Endothelial cell of umbilical vein (primary cell): ENCODE measurements at regions not wholly inside any gene's neighbourhood (a gene's known extent, or its start where the extent isn't known, plus 50 kb on each side); places are given as distances from the start of the nearest gene placed in this dataset.

Experiments used
- BruUV-seq: library from RNA; stranded (reverse); fragments of 400-500 nt; replicated peaks from 2 replicates; lab custom pipeline; 2021; lab: Mats Ljungman, UMichigan
- CTCF ChIA-PET: fragments of 300-600, 350-600 bp; sonication (Branson Sonifier 250); formaldehyde crosslinking; loops from one replicate; lab custom pipeline; 2021; ENCODE audit warnings: antibody characterized with exemption, inconsistent platforms; lab: Charles Lee
- POLR2A ChIA-PET: fragments of 300-600, 350-600 bp; sonication (Branson Sonifier 250); formaldehyde crosslinking; loops from one replicate; lab custom pipeline; 2021; ENCODE audit warnings: antibody characterized with exemption, inconsistent platforms; lab: Charles Lee
- DNase-seq: peaks from one replicate; pipeline ENCODE4 v3.0.0-alpha.2; 2011; ENCODE audit warnings: low read depth, low spot score
- FAIRE-seq: peaks from 2 replicates; lab custom pipeline; 2011; peaks lifted over from hg19 to GRCh38; lab: Jason Lieb, UNC
- H2AFZ ChIP-seq: 2 replicates; pipeline ENCODE4 v1.6.0; 2012; ENCODE audit warnings: low read depth, low read length, control low read depth, inconsistent platforms
- H3K27ac ChIP-seq: 2 replicates; pipeline ENCODE4 v1.5.1; 2011; ENCODE audit warnings: low read depth, mild to moderate bottlenecking, control low read depth, low read length, moderate library complexity; ENCODE audit not compliant: insufficient read depth
- H3K27me3 ChIP-seq, 2 experiments: 2 replicates each; pipeline versions ENCODE4 v1.6.0 to v1.6.1; 2011; ENCODE audit warnings: low read length in 2 of 2, mixed read lengths in 1 of 2; ENCODE audit not compliant: control insufficient read depth in 2 of 2, insufficient read depth in 2 of 2
- H3K36me3 ChIP-seq, 2 experiments: 2 replicates in 1 of 2; 3 replicates in 1 of 2; pipeline ENCODE4 v1.5.1; 2011; ENCODE audit warnings: low read length in 2 of 2, mild to moderate bottlenecking in 1 of 2, moderate library complexity in 1 of 2; ENCODE audit not compliant: control insufficient read depth in 2 of 2, insufficient read depth in 2 of 2; ENCODE audit errors: extremely low read depth in 1 of 2
- H3K4me1 ChIP-seq: 3 replicates; pipeline ENCODE4 v1.5.1; 2011; ENCODE audit warnings: mild to moderate bottlenecking, low read length; ENCODE audit not compliant: control insufficient read depth, insufficient read depth; ENCODE audit errors: extremely low read depth
- H3K4me2 ChIP-seq: 2 replicates; pipeline ENCODE4 v1.6.1; 2011; ENCODE audit warnings: low read length, control low read depth, mixed read lengths; ENCODE audit not compliant: insufficient read depth
- H3K4me3 ChIP-seq, 3 experiments: fragments of 200-600 bp in 1 of 3; sonication (generic), shearing (Covaris generic) in 1 of 3; replicated peaks in 1 of 3; 2 replicates each; pipeline ENCODE4 v1.5.1; 2011 to 2016; ENCODE audit warnings: control low read depth in 3 of 3, low read length in 3 of 3, mild to moderate bottlenecking in 2 of 3, inconsistent platforms in 1 of 3, low read depth in 1 of 3, moderate library complexity in 1 of 3; ENCODE audit not compliant: insufficient read depth in 1 of 3
- H3K79me2 ChIP-seq: 2 replicates; pipeline ENCODE4 v1.6.0; 2012; ENCODE audit warnings: low read length, inconsistent platforms; ENCODE audit not compliant: control insufficient read depth, insufficient read depth
- H3K9ac ChIP-seq: replicated peaks from 2 replicates; pipeline ENCODE3; 2011; ENCODE audit warnings: low read length, control low read depth; ENCODE audit not compliant: insufficient read depth; ENCODE audit errors: extremely low read depth
- H3K9me1 ChIP-seq: replicated peaks from 3 replicates; pipeline ENCODE4 v1.6.0; 2011; ENCODE audit warnings: mild to moderate bottlenecking, low read length; ENCODE audit not compliant: control insufficient read depth, insufficient read depth; ENCODE audit errors: extremely low read depth
- H3K9me3 ChIP-seq: replicated peaks from 2 replicates; pipeline ENCODE4 v1.5.1; 2012; ENCODE audit warnings: low read length, inconsistent platforms; ENCODE audit not compliant: control insufficient read depth, insufficient read depth
- H4K20me1 ChIP-seq: replicated peaks from 2 replicates; pipeline ENCODE3; 2011; ENCODE audit warnings: mild to moderate bottlenecking, low read length; ENCODE audit not compliant: control insufficient read depth, insufficient read depth; ENCODE audit errors: extremely low read depth
- CTCF ChIP-seq, 2 donors: IDR thresholded peaks; 1 replicate in 1 of 2; 2 replicates in 1 of 2; pipeline ENCODE4 v1.5.1; 2011; ENCODE audit warnings: low read length in 2 of 2, mild to moderate bottlenecking in 2 of 2, moderate library complexity in 2 of 2, control low read depth in 1 of 2, inconsistent platforms in 1 of 2, low read depth in 1 of 2; ENCODE audit not compliant: insufficient read depth in 1 of 2; ENCODE audit errors: extremely low read depth in 1 of 2
- EZH2 ChIP-seq: IDR thresholded peaks from 2 replicates; pipeline ENCODE4 v1.6.1; 2012; ENCODE audit warnings: borderline replicate concordance, low read depth, mild to moderate bottlenecking, moderate library complexity, low read length, inconsistent platforms; ENCODE audit not compliant: severe bottlenecking
- FOS ChIP-seq: IDR thresholded peaks from 2 replicates; pipeline ENCODE4 v1.6.1; 2011; ENCODE audit warnings: mild to moderate bottlenecking, low read length, moderate library complexity, borderline replicate concordance; ENCODE audit not compliant: insufficient read depth
- GATA2 ChIP-seq: IDR thresholded peaks from 2 replicates; pipeline ENCODE4 v1.7.0; 2011; ENCODE audit warnings: low read depth, mild to moderate bottlenecking, moderate library complexity, mixed read lengths, low read length; ENCODE audit not compliant: insufficient read length, insufficient read depth
- JUN ChIP-seq: IDR thresholded peaks from 2 replicates; pipeline ENCODE4 v1.6.1; 2011; ENCODE audit warnings: borderline replicate concordance, low read depth; ENCODE audit not compliant: insufficient read length, insufficient read depth
- MAX ChIP-seq: IDR thresholded peaks from 2 replicates; pipeline ENCODE4 v1.6.1; 2011; ENCODE audit not compliant: insufficient read depth, insufficient read length
- MYC ChIP-seq: IDR thresholded peaks from one replicate; pipeline ENCODE4 v1.6.1; 2011; ENCODE audit warnings: mild to moderate bottlenecking, low read depth, low read length
- POLR2A ChIP-seq: IDR thresholded peaks from 2 replicates; pipeline ENCODE4 v1.6.1; 2012; ENCODE audit warnings: low read depth, mild to moderate bottlenecking, control low read depth, low read length
- POLR2AphosphoS5 ChIP-seq: IDR thresholded peaks from 2 replicates; pipeline ENCODE4 v1.6.1; 2012; ENCODE audit warnings: low read depth, mild to moderate bottlenecking, control low read depth, low read length, moderate library complexity; ENCODE audit not compliant: insufficient read depth
- dilution Hi-C: fragments of 300-500 bp; cut with MboI; formaldehyde crosslinking; loops from one replicate; pipeline ENCODE4 v1.15.0; 2019; ENCODE audit warnings: low sequenced_read_pairs; ENCODE audit not compliant: extremely low pct_ligation_motif_present
- intact Hi-C: fragments of 100-400 bp; cut with micrococcal nuclease; formaldehyde crosslinking; loops from one replicate; pipeline ENCODE4 v1.10.0; 2022

GRCh38 chr13:84641491-84641890 lies 759.2 kb upstream of the SLITRK1 start:
- H4K20me1 ChIP-seq = no peaks in the 10 kb centered on the region
- no peak overlapping the region for H2AFZ ChIP-seq
- H3K36me3 ChIP-seq = no peaks in the 10 kb centered on the region
- dilution Hi-C loops (no loop called here), intact Hi-C loops (no loop called here)
- ChIA-PET CTCF (no interaction called here), POLR2A (no interaction called here)
- no peak for DNase-seq
- H3K9ac ChIP-seq = no peak overlapping the region
- H3K4me2 ChIP-seq = no peak overlapping the region
- no peaks in the 10 kb centered on the region for H3K9me1 ChIP-seq
- H3K4me1 ChIP-seq = no peaks in the 10 kb centered on the region
- no TSS peak for BruUV-seq
- peaks cover 5% of the 10 kb centered on the region for H3K9me3 ChIP-seq
- TF ChIP-seq POLR2AphosphoS5 (no peak), CTCF (IDR thresholded peaks at IDR 0.05; ENCODE audit: extremely low read depth in 1 of 2, insufficient read depth in 1 of 2, low read depth in 1 of 2, low read length in 2 of 2) (no peak), POLR2A (no peak), JUN (no peak), MYC (no peak), FOS (no peak)
- no peaks in the 10 kb centered on the region for H3K27me3 ChIP-seq
- no peaks in the 10 kb centered on the region for H3K79me2 ChIP-seq
- no peak overlapping the region for H3K4me3 ChIP-seq
- H3K27ac ChIP-seq = no peak overlapping the region
- no peak for FAIRE-seq

GRCh38 chr13:84640691-84641090 lies 758.4 kb upstream of the SLITRK1 start:
- dilution Hi-C loops (no loop called here), intact Hi-C loops (no loop called here)
- Histone ChIP-seq H3K36me3 (no peaks in the 10 kb centered on the region), H3K4me2 (no peak overlapping the region), H3K9ac (no peak overlapping the region), H3K4me1 (no peaks in the 10 kb centered on the region), H3K27me3 (no peaks in the 10 kb centered on the region), H3K9me3 (peaks cover 5% of the 10 kb centered on the region), H3K9me1 (no peaks in the 10 kb centered on the region), H3K79me2 (no peaks in the 10 kb centered on the region), H2AFZ (no peak overlapping the region), H4K20me1 (no peaks in the 10 kb centered on the region), H3K27ac (no peak overlapping the region), H3K4me3 (no peak overlapping the region)
- FAIRE-seq (no peak), DNase-seq (no peak)
- CTCF ChIA-PET = no interaction called here
- TF ChIP-seq POLR2A (no peak), JUN (no peak), MYC (no peak), CTCF (IDR thresholded peaks at IDR 0.05; ENCODE audit: extremely low read depth in 1 of 2, insufficient read depth in 1 of 2, low read depth in 1 of 2, low read length in 2 of 2) (no peak), POLR2AphosphoS5 (no peak), GATA2 (no peak), FOS (no peak), EZH2 (no peak), MAX (no peak)
- no TSS peak for BruUV-seq
- POLR2A ChIA-PET = no interaction called here
